Mucosa of descending colon (tissue), 3 donors: ENCODE measurements at regions not wholly inside any gene's neighbourhood (a gene's known extent, or its start where the extent isn't known, plus 50 kb on each side); places are given as distances from the start of the nearest gene placed in this dataset.

ENCODE experiments used
- ATAC-seq: fragments of 200-7000 bp; cut with Tn5 transposase; one replicate; pipeline ENCODE4 v1.9.1; 2020; ENCODE audit warnings: mild to moderate bottlenecking, moderate library complexity
- DNase-seq, 3 donors: peaks; one replicate each; pipeline ENCODE4 v3.0.0-alpha.2; 2020
- H3K36me3 ChIP-seq: fragments of 200-600 bp; one replicate; pipeline ENCODE4 v1.8.0; 2021; ENCODE audit warnings: low read depth, mild to moderate bottlenecking
- H3K4me1 ChIP-seq: fragments of 200-600 bp; one replicate; pipeline ENCODE4 v1.8.0; 2021; ENCODE audit warnings: low read depth, mild to moderate bottlenecking
- H3K4me3 ChIP-seq: fragments of 200-600 bp; one replicate; pipeline ENCODE4 v1.8.0; 2021; ENCODE audit warnings: mild to moderate bottlenecking
- H3K9me3 ChIP-seq: fragments of 200-600 bp; one replicate; pipeline ENCODE4 v1.8.0; 2021; ENCODE audit warnings: mild to moderate bottlenecking
- CTCF ChIP-seq: fragments of 200-600 bp; IDR thresholded peaks from one replicate; pipeline ENCODE4 v1.8.0; 2022; ENCODE audit warnings: antibody characterized with exemption, mild to moderate bottlenecking
- intact Hi-C, 2 donors: fragments of 100-400 bp; cut with DNase I in 1 of 2; cut with micrococcal nuclease in 1 of 2; formaldehyde crosslinking; loops; one replicate each; pipeline versions ENCODE4 v1.11.0 to v1.11.1; 2022; cut with DNase I, micrococcal nuclease
- donor health status: DM: no; HTN: no; CAD: no; lungs with moderate emphysema.
- donor health status: DM: no; HTN: no; CAD: no.
- donor health status: DM: no; HTN: yes; CAD: no.

- Histone ChIP-seq H3K36me3 (no peaks in the 10 kb centered on the region), H3K4me3 (no peak overlapping the region), H3K9me3 (no peaks in the 10 kb centered on the region), H3K4me1 (no peaks in the 10 kb centered on the region)
- no peak for TF ChIP-seq CTCF
- intact Hi-C loops: no loop called here
- DNase-seq (no peak), ATAC-seq (no peak)
Measured at GRCh38 chr14:87725318-87725717, 267.7 kb downstream of the GALC start.

- intact Hi-C loops: no loop called here
- TF ChIP-seq CTCF: no peak
- Histone ChIP-seq H3K4me3 (no peak overlapping the region), H3K36me3 (no peaks in the 10 kb centered on the region), H3K9me3 (no peaks in the 10 kb centered on the region), H3K4me1 (no peaks in the 10 kb centered on the region)
- ATAC-seq (no peak), DNase-seq (no peak)
Measured at GRCh38 chr14:87712396-87713090, 280.4 kb downstream of the GALC start.

DNA sequence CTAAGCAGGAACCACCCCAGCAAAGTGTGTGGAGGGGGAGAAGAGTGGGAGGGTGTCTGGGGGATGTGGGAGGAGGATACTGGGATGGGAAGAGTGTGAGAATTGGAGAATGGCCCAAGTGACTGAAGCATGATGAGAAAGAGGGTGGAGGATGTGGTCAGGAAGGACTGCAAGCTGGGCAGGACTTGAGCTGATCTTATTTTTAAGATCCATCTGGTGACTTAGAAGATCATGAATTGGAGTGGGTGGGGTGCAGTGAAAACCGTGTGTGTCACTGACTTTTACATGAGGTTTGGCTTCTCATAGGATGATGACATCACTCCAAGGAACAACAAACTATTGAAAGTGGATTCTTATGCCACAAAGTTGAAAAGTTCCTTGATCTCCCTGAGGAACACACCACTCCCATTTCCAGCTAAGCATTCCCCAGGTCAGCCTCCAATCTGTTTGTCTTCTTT is 287.5 kb downstream of the GALC start:
- Histone ChIP-seq H3K4me3 (no peak overlapping the region), H3K36me3 (no peaks in the 10 kb centered on the region), H3K9me3 (no peaks in the 10 kb centered on the region), H3K4me1 (no peaks in the 10 kb centered on the region)
- DNase-seq (no peak), ATAC-seq (no peak)
- intact Hi-C loops: no loop called here
- TF ChIP-seq CTCF: no peak

DNA sequence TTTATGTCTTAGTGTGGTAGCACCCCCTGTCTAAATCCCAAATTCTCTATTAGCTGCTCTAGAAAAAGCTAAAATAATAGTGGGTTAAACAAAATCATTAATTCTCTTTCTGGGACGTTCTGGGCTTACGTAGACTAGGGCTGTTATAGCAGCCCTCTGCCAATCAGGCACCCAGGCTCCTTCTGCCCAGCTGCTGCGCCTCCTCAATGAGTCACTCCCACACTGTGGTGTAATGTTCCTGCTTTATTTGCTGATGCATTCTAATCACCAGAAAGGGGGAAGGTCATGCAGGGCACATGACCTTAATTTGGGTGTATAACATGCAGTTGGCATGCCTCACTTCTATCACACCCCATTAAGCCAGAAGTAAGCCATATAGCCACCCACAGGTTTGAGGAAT is 294.5 kb downstream of the GALC start:
- H3K9me3 ChIP-seq: peaks cover 2% of the 10 kb centered on the region
- DNase-seq (no peak), ATAC-seq (no peak)
- intact Hi-C loops: no loop called here
- no peak overlapping the region for H3K4me3 ChIP-seq
- no peak for TF ChIP-seq CTCF
- H3K4me1 ChIP-seq: no peaks in the 10 kb centered on the region
- H3K36me3 ChIP-seq: no peaks in the 10 kb centered on the region

- ATAC-seq: no peak
- TF ChIP-seq CTCF: no peak
- intact Hi-C loops: no loop called here
Measured at GRCh38 chr14:87696485-87696884, 296.5 kb downstream of the GALC start.

More at GRCh38 chr14:87696485-87696884, 296.5 kb downstream of the GALC start:
- DNase-seq: no peak
- Histone ChIP-seq H3K9me3 (peaks cover 2% of the 10 kb centered on the region), H3K4me1 (no peaks in the 10 kb centered on the region), H3K36me3 (no peaks in the 10 kb centered on the region), H3K4me3 (no peak overlapping the region)
